ENCODE measurements at regions not wholly inside any gene's neighbourhood (a gene's known extent, or its start where the extent isn't known, plus 50 kb on each side); places are given as distances from the start of the nearest gene placed in this dataset.

DNA sequence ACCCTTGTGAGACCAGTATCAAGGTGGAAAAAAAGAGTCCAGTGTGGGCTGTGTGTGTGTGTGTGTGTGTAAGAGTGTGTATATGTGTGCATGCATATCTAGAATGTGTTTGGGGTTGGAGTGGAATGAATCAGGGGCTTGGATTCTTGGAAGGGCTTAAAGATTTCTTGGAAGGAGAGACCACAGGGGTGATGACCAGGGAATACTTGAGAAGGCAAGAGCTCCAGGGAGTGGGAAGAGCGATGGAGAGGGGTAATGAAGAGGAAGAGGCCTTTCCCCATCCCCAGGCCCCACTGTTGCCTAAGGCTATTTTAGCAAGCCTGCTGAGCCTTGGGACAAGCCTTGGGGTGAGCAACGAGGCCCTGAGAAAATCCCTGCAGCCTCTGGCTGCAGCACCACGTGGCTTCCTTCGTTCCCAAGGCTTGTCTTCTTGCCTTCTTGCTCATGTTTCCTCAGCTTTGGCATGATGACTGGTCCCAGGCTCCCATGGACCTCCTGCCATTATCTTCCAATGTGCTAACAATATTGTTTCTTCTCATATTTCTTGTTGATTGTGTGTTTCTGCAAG is 663.4 kb downstream of the INHBA start:
- TF ChIP-seq, protein P1, sequence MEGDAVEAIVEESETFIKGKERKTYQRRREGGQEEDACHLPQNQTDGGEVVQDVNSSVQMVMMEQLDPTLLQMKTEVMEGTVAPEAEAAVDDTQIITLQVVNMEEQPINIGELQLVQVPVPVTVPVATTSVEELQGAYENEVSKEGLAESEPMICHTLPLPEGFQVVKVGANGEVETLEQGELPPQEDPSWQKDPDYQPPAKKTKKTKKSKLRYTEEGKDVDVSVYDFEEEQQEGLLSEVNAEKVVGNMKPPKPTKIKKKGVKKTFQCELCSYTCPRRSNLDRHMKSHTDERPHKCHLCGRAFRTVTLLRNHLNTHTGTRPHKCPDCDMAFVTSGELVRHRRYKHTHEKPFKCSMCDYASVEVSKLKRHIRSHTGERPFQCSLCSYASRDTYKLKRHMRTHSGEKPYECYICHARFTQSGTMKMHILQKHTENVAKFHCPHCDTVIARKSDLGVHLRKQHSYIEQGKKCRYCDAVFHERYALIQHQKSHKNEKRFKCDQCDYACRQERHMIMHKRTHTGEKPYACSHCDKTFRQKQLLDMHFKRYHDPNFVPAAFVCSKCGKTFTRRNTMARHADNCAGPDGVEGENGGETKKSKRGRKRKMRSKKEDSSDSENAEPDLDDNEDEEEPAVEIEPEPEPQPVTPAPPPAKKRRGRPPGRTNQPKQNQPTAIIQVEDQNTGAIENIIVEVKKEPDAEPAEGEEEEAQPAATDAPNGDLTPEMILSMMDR (IDR thresholded peaks at IDR 0.05), result no peak
- TF ChIP-seq POLR2A (IDR thresholded peaks at IDR 0.05), result no peak
- no peak for TF ChIP-seq POLR2AphosphoS5 (IDR thresholded peaks at IDR 0.05)
